CD4-positive, alpha-beta T cell treated with Interleukin-21 for 1 hour (primary cell): ENCODE measurements at regions not wholly inside any gene's neighbourhood (a gene's known extent, or its start where the extent isn't known, plus 50 kb on each side); places are given as distances from the start of the nearest gene placed in this dataset.
"Not testable (repeated sequence)": the region's sequence is repeated elsewhere in the genome, so short reads cannot be mapped to it uniquely, and the experiment has no call there.

Experiments used
- DNase-seq: peaks from one replicate; pipeline ENCODE4 v3.0.0-alpha.2; 2020

GRCh38 chr3:25844891-25845290 lies 55.0 kb downstream of the OXSM start:
- DNase-seq, result no peak

GRCh38 chr3:25846282-25846681 lies 56.4 kb downstream of the OXSM start:
- no peak for DNase-seq

- DNase-seq, result no peak
Measured at GRCh38 chr3:25849091-25849490, 59.2 kb downstream of the OXSM start.

GRCh38 chr3:25849641-25850385 lies 59.9 kb downstream of the OXSM start:
- no peak for DNase-seq

GRCh38 chr3:25851693-25852259 lies 61.9 kb downstream of the OXSM start:
- DNase-seq, result not testable (repeated sequence)

GRCh38 chr3:25854214-25854613 lies 64.3 kb downstream of the OXSM start:
- no peak for DNase-seq

- DNase-seq, result no peak
Measured at GRCh38 chr3:25854635-25855034, 64.7 kb downstream of the OXSM start.

GRCh38 chr3:25855266-25855784 lies 65.4 kb downstream of the OXSM start:
- DNase-seq, result no peak

- DNase-seq, result peak; percentile 57
Measured at GRCh38 chr3:25856902-25857518, 67.1 kb downstream of the OXSM start.

GRCh38 chr3:25861566-25861965 lies 71.7 kb downstream of the OXSM start:
- DNase-seq, result no peak

- no peak for DNase-seq
Measured at GRCh38 chr3:25863011-25863415, 73.1 kb downstream of the OXSM start.

GRCh38 chr3:25863416-25863959 lies 73.6 kb downstream of the OXSM start:
- no peak for DNase-seq

- DNase-seq, result no peak
Measured at GRCh38 chr3:25870452-25870851, 80.6 kb downstream of the OXSM start.

- no peak for DNase-seq
Measured at GRCh38 chr3:25872200-25872877, 82.4 kb downstream of the OXSM start.

- no peak for DNase-seq
Measured at GRCh38 chr3:25883492-25883891, 93.6 kb downstream of the OXSM start.

- no peak for DNase-seq
Measured at GRCh38 chr3:25884981-25885380, 95.1 kb downstream of the OXSM start.

GRCh38 chr3:25885544-25885943 lies 95.7 kb downstream of the OXSM start:
- DNase-seq, result no peak

- no peak for DNase-seq
Measured at GRCh38 chr3:25887907-25888306, 98.0 kb downstream of the OXSM start.

- no peak for DNase-seq
Measured at GRCh38 chr3:25888892-25889524, 99.1 kb downstream of the OXSM start.

- DNase-seq, result no peak
Measured at GRCh38 chr3:25889525-25889917, 99.6 kb downstream of the OXSM start.

GRCh38 chr3:25894101-25894500 lies 104.2 kb downstream of the OXSM start:
- DNase-seq, result no peak

- no peak for DNase-seq
Measured at GRCh38 chr3:25895031-25895430, 105.1 kb downstream of the OXSM start.

- no peak for DNase-seq
Measured at GRCh38 chr3:25895443-25895842, 105.6 kb downstream of the OXSM start.
